GM18505 (cell line): ENCODE measurements at regions not wholly inside any gene's neighbourhood (a gene's known extent, or its start where the extent isn't known, plus 50 kb on each side); places are given as distances from the start of the nearest gene placed in this dataset.

ENCODE experiments used
- ATAC-seq: cut with Tn5 transposase; IDR thresholded peaks from one replicate; pipeline ENCODE4 v1.9.1; 2021; ENCODE audit not compliant: unreplicated experiment
- POLR2A ChIP-seq: IDR thresholded peaks from 4 replicates; pipeline ENCODE4 v1.6.1; 2011; ENCODE audit warnings: borderline replicate concordance; ENCODE audit not compliant: insufficient read depth, insufficient read length; ENCODE audit errors: extremely low read depth

DNA sequence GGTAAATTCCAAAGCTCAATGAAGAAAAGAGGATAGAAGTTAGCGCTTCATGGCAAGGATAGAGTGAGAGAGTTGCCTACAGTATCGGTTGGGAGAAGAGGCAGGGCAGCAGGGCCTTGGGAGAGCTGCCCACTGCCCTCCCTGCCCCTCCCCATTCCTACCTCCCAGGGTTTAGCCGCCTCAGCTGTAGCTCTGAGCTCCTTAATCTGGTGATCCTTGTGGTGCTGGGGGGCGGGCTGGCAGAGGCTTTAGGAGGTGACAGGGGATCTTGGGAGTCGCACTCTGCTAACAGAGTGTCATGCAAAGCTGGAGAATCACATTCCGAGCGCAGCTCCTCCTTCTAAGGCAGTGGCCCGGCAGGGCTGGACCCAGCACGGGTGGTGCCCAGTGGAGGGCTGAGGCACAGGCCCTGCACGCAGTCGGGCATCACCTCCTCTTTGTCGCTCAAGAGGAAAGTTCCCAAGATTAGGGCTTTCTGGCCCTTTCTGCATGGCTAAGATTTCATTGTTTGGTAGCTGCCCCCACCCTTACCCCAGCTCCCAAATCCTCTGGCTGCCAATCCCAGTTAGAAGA, 57.1 kb upstream of the POLG start:
- ATAC-seq: no peak
- no peak for TF ChIP-seq POLR2A

- no peak for TF ChIP-seq POLR2A
- no peak for ATAC-seq
These were observed 55.4 kb upstream of the POLG start for GRCh38 chr15:89389841-89390603.

- no peak for TF ChIP-seq POLR2A
- ATAC-seq: no peak
These were observed 52.7 kb upstream of the POLG start for GRCh38 chr15:89387140-89387903.

DNA sequence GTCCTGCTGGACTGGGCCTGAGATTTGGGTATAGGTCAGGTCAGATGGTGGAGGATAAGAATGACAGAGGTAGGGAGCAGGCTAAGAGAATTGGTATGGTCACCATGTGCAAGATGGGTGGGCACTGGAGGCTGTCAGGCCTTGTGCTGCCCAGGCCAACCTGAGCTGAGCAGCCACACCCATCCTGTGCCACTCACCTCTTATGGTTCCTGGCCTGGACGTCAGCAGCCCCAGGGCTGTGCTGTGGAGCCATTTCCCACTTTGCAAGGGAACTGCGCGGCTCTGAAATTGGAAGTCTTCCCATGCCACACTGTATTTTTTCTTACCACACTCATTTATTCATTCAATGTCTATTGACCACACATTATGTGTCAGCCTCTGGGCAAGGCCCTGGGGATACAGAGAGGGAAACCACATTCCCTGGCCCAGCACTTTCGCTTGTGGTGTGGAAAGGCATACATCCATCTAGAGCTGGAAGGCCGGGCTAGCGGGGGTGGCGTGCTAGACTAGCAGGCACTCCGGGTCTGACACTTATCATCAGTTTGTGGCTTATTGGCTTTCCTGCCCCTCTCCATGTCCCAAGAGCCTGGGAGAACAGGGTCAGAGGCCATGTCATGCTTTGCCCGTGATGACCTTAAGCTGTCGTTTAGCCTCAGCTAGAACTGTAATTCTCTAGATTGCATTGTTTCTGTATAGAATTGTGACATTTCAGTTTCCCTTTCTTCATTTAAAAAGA, 51.1 kb upstream of the POLG start:
- TF ChIP-seq POLR2A: no peak
- no peak for ATAC-seq
